HPDE6-E6E7 (cell line): ENCODE measurements at regions not wholly inside any gene's neighbourhood (a gene's known extent, or its start where the extent isn't known, plus 50 kb on each side); places are given as distances from the start of the nearest gene placed in this dataset.

Source experiments
- DNase-seq: peaks from one replicate; pipeline ENCODE4 v3.0.0; 2011; ENCODE audit warnings: missing footprints; ENCODE audit errors: extremely low spot score

DNA sequence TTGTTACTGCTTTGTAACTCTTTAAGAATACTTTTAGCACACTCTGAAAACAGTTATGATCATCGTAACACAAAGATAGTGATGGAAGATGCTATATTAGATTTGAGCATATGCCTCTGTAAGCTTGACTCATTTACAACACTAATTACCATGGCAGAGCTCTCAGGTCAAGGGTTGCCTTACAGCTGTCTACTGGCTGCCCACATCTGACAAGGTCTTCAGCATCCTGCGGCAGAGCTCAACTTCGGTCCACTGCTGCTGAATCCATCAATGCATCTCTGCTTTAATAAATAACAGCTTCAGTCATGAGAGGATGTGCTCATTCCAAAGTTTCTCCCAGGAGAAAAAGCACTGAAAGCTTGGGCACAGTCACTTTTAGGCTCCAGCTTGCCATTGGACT, 449.4 kb downstream of the RASEF start:
- no peak for DNase-seq

GRCh38 chr9:82616545-82616944, 446.4 kb downstream of the RASEF start:
- DNase-seq, result no peak

GRCh38 chr9:82621447-82621846, 441.5 kb downstream of the RASEF start:
- DNase-seq, result no peak

GRCh38 chr9:82637368-82637767, 425.6 kb downstream of the RASEF start:
- DNase-seq, result no peak

- DNase-seq, result peak; percentile 11
These were observed 417.3 kb downstream of the RASEF start for GRCh38 chr9:82645600-82645999.

DNA sequence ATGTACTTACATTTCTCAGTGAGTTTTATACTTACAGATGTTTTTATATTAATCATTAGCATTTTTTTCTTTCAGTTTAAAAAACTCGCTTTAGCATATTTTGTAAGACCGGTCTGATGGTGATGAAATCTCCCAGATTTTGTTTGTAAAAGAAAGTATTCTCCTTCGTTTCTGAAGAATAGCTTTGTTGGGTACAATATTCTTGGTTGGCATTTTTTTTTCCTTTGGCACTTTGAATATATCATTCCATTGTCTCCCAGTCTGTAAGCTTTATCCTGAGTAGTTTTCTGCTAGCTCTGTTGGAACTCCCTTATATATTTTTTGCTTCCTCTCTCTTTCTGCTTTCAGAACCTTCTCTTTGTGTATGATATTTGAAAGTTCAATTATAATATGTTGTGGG, 412.6 kb downstream of the RASEF start:
- no peak for DNase-seq

DNA sequence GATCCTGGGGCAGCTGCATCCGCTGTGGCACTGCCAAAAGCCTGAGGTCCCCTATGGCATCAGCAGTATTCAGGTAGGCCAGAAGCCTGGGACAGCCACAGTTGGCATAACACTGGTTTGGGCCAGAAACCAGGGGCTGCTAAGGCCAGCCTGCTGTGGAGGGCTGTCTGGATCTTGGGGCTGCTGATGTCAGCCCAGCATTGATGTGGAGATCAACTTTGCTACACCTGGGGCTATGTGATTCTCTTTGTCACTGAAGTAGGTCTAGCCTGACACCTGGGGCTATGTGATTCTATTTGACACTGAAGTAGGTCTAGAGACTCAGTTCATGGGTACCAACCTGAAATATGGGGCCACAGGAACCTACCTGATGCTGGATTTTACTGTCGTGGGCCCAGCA, 411.5 kb downstream of the RASEF start:
- no peak for DNase-seq

- DNase-seq, result no peak
These were observed 397.6 kb downstream of the RASEF start for GRCh38 chr9:82665324-82665723.

GRCh38 chr9:82668689-82669199, 394.2 kb downstream of the RASEF start:
- no peak for DNase-seq

GRCh38 chr9:82670000-82670399, 392.9 kb downstream of the RASEF start:
- DNase-seq, result no peak

GRCh38 chr9:82670726-82671125, 392.2 kb downstream of the RASEF start:
- no peak for DNase-seq

- no peak for DNase-seq
These were observed 389.7 kb downstream of the RASEF start for GRCh38 chr9:82673201-82673600.

DNA sequence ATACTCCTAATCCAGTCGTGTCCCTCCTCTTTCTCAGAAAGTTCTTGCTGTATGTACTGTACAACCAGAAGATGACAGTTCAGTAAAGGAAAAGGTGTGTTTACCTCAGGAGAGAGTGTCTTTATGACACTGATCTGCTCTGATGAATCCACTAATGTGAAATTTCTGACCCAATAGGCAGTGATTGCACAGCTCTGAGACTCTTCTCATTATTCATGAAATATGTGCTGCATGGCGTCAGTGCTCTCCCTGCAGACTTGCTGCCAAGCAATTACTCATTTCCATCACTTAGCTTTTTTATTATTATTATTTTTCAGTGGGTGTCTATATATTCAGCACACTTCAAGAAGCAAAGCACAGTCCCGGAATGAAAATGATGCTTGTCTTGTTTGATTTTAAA, 389.0 kb downstream of the RASEF start:
- DNase-seq, result no peak

- DNase-seq, result no peak
These were observed 387.8 kb downstream of the RASEF start for GRCh38 chr9:82675102-82675501.

DNA sequence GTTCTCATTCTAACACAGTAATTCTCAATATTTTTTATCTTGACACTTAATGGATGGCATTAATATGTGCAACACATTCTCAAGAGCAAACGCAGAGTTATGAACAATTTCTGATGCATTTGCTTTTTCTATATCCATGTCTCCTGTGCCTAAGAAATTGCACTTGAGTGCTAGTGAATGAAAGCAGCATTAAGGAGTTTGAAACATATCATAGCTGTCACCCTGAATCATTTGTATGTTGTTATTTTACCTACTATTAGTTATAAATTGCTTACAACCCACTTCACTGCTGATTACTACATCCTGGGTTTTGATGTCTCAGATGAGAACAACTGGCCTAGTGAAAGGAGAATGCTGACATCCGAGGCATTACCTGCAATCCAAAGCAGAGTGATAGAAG, 387.3 kb downstream of the RASEF start:
- no peak for DNase-seq

DNA sequence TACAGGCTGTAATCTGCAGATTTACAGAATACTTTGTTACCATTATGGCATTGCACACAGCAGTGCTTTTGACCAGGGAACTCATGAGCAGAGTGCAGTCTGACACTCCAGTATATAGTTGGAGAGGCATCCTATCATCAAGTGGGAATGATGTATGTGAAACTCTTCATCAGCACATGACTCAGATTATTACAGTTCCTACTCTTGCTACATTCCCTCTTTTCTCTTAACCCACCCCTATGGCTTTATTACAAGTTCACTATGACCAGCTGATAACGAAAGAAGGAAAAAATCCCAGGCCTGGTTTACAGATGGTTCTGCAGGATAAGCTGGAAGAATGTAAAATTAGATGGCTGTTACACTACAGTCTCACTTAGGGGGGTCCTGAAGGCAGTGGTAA, 385.9 kb downstream of the RASEF start:
- no peak for DNase-seq

- DNase-seq, result no peak
These were observed 383.5 kb downstream of the RASEF start for GRCh38 chr9:82679472-82679871.

GRCh38 chr9:82680179-82680935, 382.6 kb downstream of the RASEF start:
- DNase-seq, result no peak

- DNase-seq, result no peak
These were observed 381.1 kb downstream of the RASEF start for GRCh38 chr9:82681809-82682208.

DNA sequence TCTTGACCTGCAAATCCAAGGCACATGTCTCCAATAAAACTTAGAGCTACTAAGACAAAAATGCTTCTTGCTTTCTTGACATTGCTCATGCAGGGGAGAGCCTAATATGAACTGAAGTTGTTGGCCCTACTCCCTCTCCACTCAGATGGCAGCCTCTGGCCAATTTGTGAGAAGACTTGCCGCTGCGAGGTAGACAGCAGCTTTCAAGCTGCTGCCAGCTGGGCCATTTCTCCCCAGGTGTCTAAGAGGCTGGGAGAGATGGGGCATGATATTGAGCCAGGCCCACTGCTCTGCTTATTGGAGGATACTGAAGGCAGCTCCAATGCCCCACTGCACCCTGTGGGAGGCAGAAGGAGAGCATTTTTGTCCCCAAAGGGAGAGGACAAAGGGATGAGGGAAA, 380.5 kb downstream of the RASEF start:
- no peak for DNase-seq

GRCh38 chr9:82695704-82696103, 367.2 kb downstream of the RASEF start:
- no peak for DNase-seq

- DNase-seq, result no peak
These were observed 356.2 kb downstream of the RASEF start for GRCh38 chr9:82706786-82707185.

DNA sequence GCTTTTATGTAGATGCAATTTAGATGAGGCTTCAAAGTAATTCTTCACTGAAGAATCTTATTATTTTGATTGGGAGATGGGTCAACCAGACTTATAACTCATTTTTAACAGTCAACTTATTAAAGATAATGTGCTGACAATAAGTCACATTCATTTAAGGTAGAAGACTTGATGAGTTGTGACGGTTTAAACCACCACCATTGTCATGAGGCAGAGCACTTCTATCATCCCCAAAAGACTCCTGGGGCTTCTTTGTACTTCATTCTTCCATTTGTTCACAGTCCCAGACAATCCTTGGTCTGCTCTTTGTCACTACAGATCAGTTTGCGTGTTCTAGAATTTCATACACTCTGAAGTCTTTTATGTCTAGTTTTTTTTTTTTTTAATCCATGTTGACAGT, 346.1 kb downstream of the RASEF start:
- DNase-seq, result no peak

GRCh38 chr9:82720515-82720914, 342.4 kb downstream of the RASEF start:
- no peak for DNase-seq
